ENCODE measurements at regions not wholly inside any gene's neighbourhood (a gene's known extent, or its start where the extent isn't known, plus 50 kb on each side); places are given as distances from the start of the nearest gene placed in this dataset.

DNA sequence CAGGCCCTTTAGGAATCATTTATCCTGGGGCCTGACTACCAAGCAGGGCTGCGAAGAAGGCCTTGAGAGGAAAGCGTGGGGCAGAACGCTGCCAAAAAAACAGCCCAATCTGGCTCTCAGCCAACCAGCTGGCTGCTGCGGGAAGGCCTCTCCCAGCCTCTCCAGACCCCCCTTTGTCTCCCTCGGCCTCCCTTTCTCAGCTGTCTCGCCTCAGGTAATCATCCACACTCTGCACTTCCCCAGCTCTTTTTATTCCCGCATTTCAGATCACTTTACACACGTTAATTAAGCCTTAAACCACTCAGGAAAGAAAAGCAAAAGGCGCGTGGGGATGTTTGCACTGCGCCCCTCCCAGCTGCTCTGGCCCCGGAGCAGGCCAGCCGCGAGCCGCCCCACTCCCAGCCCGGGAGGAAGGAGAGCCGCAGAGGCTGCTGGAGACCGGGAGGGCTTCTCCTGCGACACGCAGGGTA, 208.2 kb upstream of the FOXN3 start:
- H3K4me1 ChIP-seq: no peaks in the 10 kb centered on the region
- H3K27me3 ChIP-seq: no peaks in the 10 kb centered on the region
- H3K4me3 ChIP-seq: no peak overlapping the region
- DNase-seq (no peak), ATAC-seq (no peak)
- H3K36me3 ChIP-seq: no peaks in the 10 kb centered on the region
- 84% methylated on average over 10 of the region's 20 CpGs for WGBS (ENCODE audit: insufficient coverage, low coverage, low lambda C conversion rate, missing lambda C conversion rate)
- no peaks in the 10 kb centered on the region for H3K9me3 ChIP-seq
- intact Hi-C loops (cut with DNase I): no loop called here
- TF ChIP-seq CTCF (IDR thresholded peaks at IDR 0.05): no peak
- no peak for TF ChIP-seq POLR2A (IDR thresholded peaks at IDR 0.05)
- no peak overlapping the region for H3K27ac ChIP-seq

DNA sequence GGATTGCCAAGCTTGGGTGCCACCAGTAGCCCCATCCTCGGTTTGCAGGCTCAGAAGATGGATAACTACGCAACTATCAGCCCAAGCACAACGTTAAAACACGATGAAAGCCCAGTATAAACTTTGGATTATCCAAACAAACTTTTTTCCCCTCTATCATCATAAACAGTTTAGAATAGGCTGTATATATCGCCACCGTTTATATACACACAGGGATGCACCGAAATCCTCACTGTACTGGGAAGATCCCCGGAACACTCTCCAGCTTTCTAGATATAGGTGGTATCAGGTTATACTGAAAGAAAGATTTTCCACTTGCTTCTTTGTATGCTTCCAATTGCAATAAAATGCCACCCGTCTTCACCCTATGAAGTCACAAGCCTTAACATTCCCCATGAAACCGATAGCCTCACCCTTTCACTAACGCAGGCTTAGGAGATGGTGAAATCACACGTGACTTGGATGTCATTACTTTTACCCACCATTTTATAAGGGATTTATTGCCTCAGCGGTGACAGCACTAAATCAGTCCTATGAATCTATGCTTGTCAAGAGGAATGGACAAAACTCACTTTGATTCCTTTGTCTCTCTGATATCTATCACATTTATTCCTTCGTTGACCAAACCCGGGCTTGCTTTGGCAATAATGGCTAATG, 207.6 kb upstream of the FOXN3 start:
- Histone ChIP-seq H3K27ac (no peak overlapping the region), H3K36me3 (no peaks in the 10 kb centered on the region), H3K27me3 (no peaks in the 10 kb centered on the region), H3K4me1 (no peaks in the 10 kb centered on the region), H3K9me3 (no peaks in the 10 kb centered on the region), H3K4me3 (no peak overlapping the region)
- ATAC-seq: no peak
- intact Hi-C loops (cut with DNase I): no loop called here
- 97% methylated on average over 12 of the region's 15 CpGs for WGBS (ENCODE audit: insufficient coverage, low coverage, low lambda C conversion rate, missing lambda C conversion rate)
- DNase-seq: no peak
- no peak for TF ChIP-seq POLR2A (IDR thresholded peaks at IDR 0.05)
- no peak for TF ChIP-seq CTCF (IDR thresholded peaks at IDR 0.05)

- 78% methylated on average over 4 of the region's 14 CpGs for WGBS (ENCODE audit: insufficient coverage, low coverage, low lambda C conversion rate, missing lambda C conversion rate)
- no peak overlapping the region for H3K4me3 ChIP-seq
- no peaks in the 10 kb centered on the region for H3K9me3 ChIP-seq
- intact Hi-C loops (cut with DNase I): no loop called here
- DNase-seq (no peak), ATAC-seq (no peak)
- no peaks in the 10 kb centered on the region for H3K27me3 ChIP-seq
- H3K27ac ChIP-seq: no peak overlapping the region
- H3K36me3 ChIP-seq: no peaks in the 10 kb centered on the region
- peaks cover 0 to 4% (median 0%) of the 10 kb centered on the region in 4 donors for H3K4me1 ChIP-seq
- TF ChIP-seq CTCF (IDR thresholded peaks at IDR 0.05) (no peak), POLR2A (IDR thresholded peaks at IDR 0.05) (no peak)
Measured at GRCh38 chr14:89621791-89622638, 205.0 kb upstream of the FOXN3 start.

- H3K9me3 ChIP-seq: no peaks in the 10 kb centered on the region
- H3K27me3 ChIP-seq: no peaks in the 10 kb centered on the region
- TF ChIP-seq CTCF (IDR thresholded peaks at IDR 0.05) (no peak), POLR2A (IDR thresholded peaks at IDR 0.05) (no peak)
- no peaks in the 10 kb centered on the region for H3K36me3 ChIP-seq
- intact Hi-C loops (cut with DNase I): no loop called here
- ATAC-seq (no peak), DNase-seq (no peak)
- no peak overlapping the region for H3K27ac ChIP-seq
- 53% methylated on average over 5 of the region's 5 CpGs for WGBS (ENCODE audit: insufficient coverage, low coverage, low lambda C conversion rate, missing lambda C conversion rate)
- H3K4me3 ChIP-seq: no peak overlapping the region
- peaks cover 0 to 14% (median 4%) of the 10 kb centered on the region in 4 donors for H3K4me1 ChIP-seq
Measured at GRCh38 chr14:89621009-89621421, 204.0 kb upstream of the FOXN3 start.

Data from right lobe of liver (tissue), 6 donors.